ENCODE measurements at regions not wholly inside any gene's neighbourhood (a gene's known extent, or its start where the extent isn't known, plus 50 kb on each side); places are given as distances from the start of the nearest gene placed in this dataset.

DNA sequence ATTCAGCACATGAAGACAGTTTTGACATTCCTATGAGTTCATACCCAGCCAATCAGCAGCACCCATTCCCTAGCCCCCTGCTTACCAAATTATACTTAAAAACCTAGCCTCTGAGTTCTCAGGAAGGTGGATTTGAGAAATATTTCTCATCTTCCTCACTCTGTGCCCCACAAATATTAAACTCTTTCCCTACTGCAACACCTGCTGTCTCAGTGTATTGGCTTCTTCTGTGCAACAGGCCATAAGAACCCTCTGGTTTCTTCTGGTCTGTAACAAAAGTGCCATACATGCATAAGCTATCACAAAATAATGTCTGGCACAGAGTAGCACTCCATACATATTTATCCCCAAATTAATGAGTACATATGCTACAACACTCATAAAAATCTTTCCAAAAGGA, 387.4 kb upstream of the CAMK1G start:
- no peak for TF ChIP-seq CTCF (IDR thresholded peaks at IDR 0.05; ENCODE audit: insufficient read depth, low read length, poor library complexity, severe bottlenecking)
- TF ChIP-seq EZH2phosphoT487 (conservative IDR thresholded peaks at IDR 0.05; ENCODE audit: low read length): no peak

All from SU-DHL-6 (cell line).